ENCODE measurements at regions not wholly inside any gene's neighbourhood (a gene's known extent, or its start where the extent isn't known, plus 50 kb on each side); places are given as distances from the start of the nearest gene placed in this dataset.

- no peak overlapping the region for H2BK5ac ChIP-seq (ENCODE audit: low read depth, low read length, poor library complexity, severe bottlenecking)
Observed at GRCh38 chr11:82056450-82056849, 677.2 kb downstream of the FAM181B start.

GRCh38 chr11:82049199-82049598 lies 684.5 kb downstream of the FAM181B start:
- no peak overlapping the region for H3K9ac ChIP-seq (ENCODE audit: low read length)
- H4K91ac ChIP-seq (ENCODE audit: low read length), result no peak overlapping the region
- no peak overlapping the region for H2BK120ac ChIP-seq (ENCODE audit: low read depth, low read length)
- H3K4me1 ChIP-seq (ENCODE audit: control insufficient read depth, insufficient read depth, low read depth, low read length), result no peaks in the 10 kb centered on the region
- H2AK5ac ChIP-seq (ENCODE audit: low read length, severe bottlenecking), result no peak overlapping the region
- H3K4me2 ChIP-seq (ENCODE audit: low read length, poor library complexity, severe bottlenecking), result no peak overlapping the region
- H4K8ac ChIP-seq (ENCODE audit: low read length), result no peak overlapping the region
- H3K79me1 ChIP-seq (replicated peaks; ENCODE audit: low read length, poor library complexity, severe bottlenecking), result no peaks in the 10 kb centered on the region
- H3K27ac ChIP-seq (ENCODE audit: low read length, poor library complexity, severe bottlenecking), result no peak overlapping the region
- no peak overlapping the region for H3K14ac ChIP-seq (ENCODE audit: low read length in 2 of 2)
- H3K4me3 ChIP-seq (ENCODE audit: insufficient read depth in 1 of 2, low read depth in 1 of 2, low read length in 2 of 2), result no peak overlapping the region
- H3K23ac ChIP-seq (ENCODE audit: low read length in 2 of 2), result no peak overlapping the region
- H3K18ac ChIP-seq (ENCODE audit: low read depth in 1 of 2, low read length in 2 of 2), result no peak overlapping the region
- H3K4ac ChIP-seq (ENCODE audit: low read depth in 1 of 2, low read length in 2 of 2), result no peak overlapping the region
- H3K27me3 ChIP-seq (ENCODE audit: control insufficient read depth in 1 of 2, insufficient read depth in 1 of 2, low read length in 2 of 2), result no peaks in the 10 kb centered on the region
- no peaks in the 10 kb centered on the region for H3K9me3 ChIP-seq (ENCODE audit: control insufficient read depth, low read length)
- DNase-seq, result no peak
- no peak overlapping the region for H2BK15ac ChIP-seq (ENCODE audit: low read depth, poor library complexity, severe bottlenecking)
- H2BK5ac ChIP-seq (ENCODE audit: low read depth, low read length, poor library complexity, severe bottlenecking), result no peak overlapping the region
- no peak overlapping the region for H2AFZ ChIP-seq (ENCODE audit: low read depth, low read length)
- WGBS, result 75% methylated on average over 3 of the region's 3 CpGs
- H3K36me3 ChIP-seq (ENCODE audit: control insufficient read depth in 1 of 2, insufficient read depth in 2 of 2, low read depth in 1 of 2, low read length in 2 of 2), result no peaks in the 10 kb centered on the region
- no peak overlapping the region for H2BK12ac ChIP-seq (ENCODE audit: low read length in 2 of 2)

More at GRCh38 chr11:82056450-82056849, 677.2 kb downstream of the FAM181B start:
- Histone ChIP-seq H4K91ac (ENCODE audit: low read length) (no peak overlapping the region), H3K36me3 (ENCODE audit: control insufficient read depth in 1 of 2, insufficient read depth in 2 of 2, low read depth in 1 of 2, low read length in 2 of 2) (no peaks in the 10 kb centered on the region), H3K27me3 (ENCODE audit: control insufficient read depth in 1 of 2, insufficient read depth in 1 of 2, low read length in 2 of 2) (no peaks in the 10 kb centered on the region), H3K18ac (ENCODE audit: low read depth in 1 of 2, low read length in 2 of 2) (no peak overlapping the region), H3K9ac (ENCODE audit: low read length) (no peak overlapping the region), H3K4me3 (ENCODE audit: insufficient read depth in 1 of 2, low read depth in 1 of 2, low read length in 2 of 2) (no peak overlapping the region), H2BK15ac (ENCODE audit: low read depth, poor library complexity, severe bottlenecking) (no peak overlapping the region), H2AFZ (ENCODE audit: low read depth, low read length) (no peak overlapping the region), H3K4me2 (ENCODE audit: low read length, poor library complexity, severe bottlenecking) (no peak overlapping the region), H2BK120ac (ENCODE audit: low read depth, low read length) (no peak overlapping the region), H3K4me1 (ENCODE audit: control insufficient read depth, insufficient read depth, low read depth, low read length) (no peaks in the 10 kb centered on the region), H4K8ac (ENCODE audit: low read length) (no peak overlapping the region), H3K79me1 (replicated peaks; ENCODE audit: low read length, poor library complexity, severe bottlenecking) (no peaks in the 10 kb centered on the region), H3K23ac (ENCODE audit: low read length in 2 of 2) (no peak overlapping the region), H2AK5ac (ENCODE audit: low read length, severe bottlenecking) (no peak overlapping the region), H3K4ac (ENCODE audit: low read depth in 1 of 2, low read length in 2 of 2) (no peak overlapping the region), H2BK12ac (ENCODE audit: low read length in 2 of 2) (no peak overlapping the region), H3K9me3 (ENCODE audit: control insufficient read depth, low read length) (no peaks in the 10 kb centered on the region), H3K27ac (ENCODE audit: low read length, poor library complexity, severe bottlenecking) (no peak overlapping the region), H3K14ac (ENCODE audit: low read length in 2 of 2) (no peak overlapping the region)
- 100% methylated on average over 1 of the region's 1 CpG for WGBS
- DNase-seq, result no peak

- H3K4me2 ChIP-seq (ENCODE audit: low read length, poor library complexity, severe bottlenecking), result no peak overlapping the region
- H3K4me3 ChIP-seq (ENCODE audit: insufficient read depth in 1 of 2, low read depth in 1 of 2, low read length in 2 of 2), result no peak overlapping the region
- no peak overlapping the region for H2AFZ ChIP-seq (ENCODE audit: low read depth, low read length)
- DNase-seq, result no peak
- H3K9ac ChIP-seq (ENCODE audit: low read length), result no peak overlapping the region
- no peak overlapping the region for H4K91ac ChIP-seq (ENCODE audit: low read length)
- H3K4me1 ChIP-seq (ENCODE audit: control insufficient read depth, insufficient read depth, low read depth, low read length), result no peaks in the 10 kb centered on the region
- H2BK12ac ChIP-seq (ENCODE audit: low read length in 2 of 2), result no peak overlapping the region
- H3K27ac ChIP-seq (ENCODE audit: low read length, poor library complexity, severe bottlenecking), result no peak overlapping the region
- H3K14ac ChIP-seq (ENCODE audit: low read length in 2 of 2), result no peak overlapping the region
- H3K9me3 ChIP-seq (ENCODE audit: control insufficient read depth, low read length), result no peaks in the 10 kb centered on the region
- no peaks in the 10 kb centered on the region for H3K79me1 ChIP-seq (replicated peaks; ENCODE audit: low read length, poor library complexity, severe bottlenecking)
- no peak overlapping the region for H3K18ac ChIP-seq (ENCODE audit: low read depth in 1 of 2, low read length in 2 of 2)
- no peak overlapping the region for H3K4ac ChIP-seq (ENCODE audit: low read depth in 1 of 2, low read length in 2 of 2)
- no peaks in the 10 kb centered on the region for H3K27me3 ChIP-seq (ENCODE audit: control insufficient read depth in 1 of 2, insufficient read depth in 1 of 2, low read length in 2 of 2)
- H2AK5ac ChIP-seq (ENCODE audit: low read length, severe bottlenecking), result no peak overlapping the region
- no peak overlapping the region for H3K23ac ChIP-seq (ENCODE audit: low read length in 2 of 2)
- H4K8ac ChIP-seq (ENCODE audit: low read length), result no peak overlapping the region
- no peak overlapping the region for H2BK5ac ChIP-seq (ENCODE audit: low read depth, low read length, poor library complexity, severe bottlenecking)
- no peak overlapping the region for H2BK15ac ChIP-seq (ENCODE audit: low read depth, poor library complexity, severe bottlenecking)
- WGBS, result 62% methylated on average over 1 of the region's 1 CpG
- no peaks in the 10 kb centered on the region for H3K36me3 ChIP-seq (ENCODE audit: control insufficient read depth in 1 of 2, insufficient read depth in 2 of 2, low read depth in 1 of 2, low read length in 2 of 2)
- no peak overlapping the region for H2BK120ac ChIP-seq (ENCODE audit: low read depth, low read length)
Observed at GRCh38 chr11:82047200-82047599, 686.5 kb downstream of the FAM181B start.

GRCh38 chr11:82046778-82047177 lies 686.9 kb downstream of the FAM181B start:
- Histone ChIP-seq H3K4me2 (ENCODE audit: low read length, poor library complexity, severe bottlenecking) (no peak overlapping the region), H3K4me1 (ENCODE audit: control insufficient read depth, insufficient read depth, low read depth, low read length) (no peaks in the 10 kb centered on the region), H2AK5ac (ENCODE audit: low read length, severe bottlenecking) (no peak overlapping the region), H2BK12ac (ENCODE audit: low read length in 2 of 2) (no peak overlapping the region), H3K36me3 (ENCODE audit: control insufficient read depth in 1 of 2, insufficient read depth in 2 of 2, low read depth in 1 of 2, low read length in 2 of 2) (no peaks in the 10 kb centered on the region), H3K79me1 (replicated peaks; ENCODE audit: low read length, poor library complexity, severe bottlenecking) (no peaks in the 10 kb centered on the region), H2BK5ac (ENCODE audit: low read depth, low read length, poor library complexity, severe bottlenecking) (no peak overlapping the region), H3K4me3 (ENCODE audit: insufficient read depth in 1 of 2, low read depth in 1 of 2, low read length in 2 of 2) (no peak overlapping the region), H3K4ac (ENCODE audit: low read depth in 1 of 2, low read length in 2 of 2) (no peak overlapping the region), H2BK120ac (ENCODE audit: low read depth, low read length) (no peak overlapping the region), H3K23ac (ENCODE audit: low read length in 2 of 2) (no peak overlapping the region), H3K14ac (ENCODE audit: low read length in 2 of 2) (no peak overlapping the region), H3K9ac (ENCODE audit: low read length) (no peak overlapping the region), H4K8ac (ENCODE audit: low read length) (no peak overlapping the region), H3K18ac (ENCODE audit: low read depth in 1 of 2, low read length in 2 of 2) (no peak overlapping the region), H3K27me3 (ENCODE audit: control insufficient read depth in 1 of 2, insufficient read depth in 1 of 2, low read length in 2 of 2) (no peaks in the 10 kb centered on the region), H3K9me3 (ENCODE audit: control insufficient read depth, low read length) (no peaks in the 10 kb centered on the region), H3K27ac (ENCODE audit: low read length, poor library complexity, severe bottlenecking) (no peak overlapping the region), H2AFZ (ENCODE audit: low read depth, low read length) (no peak overlapping the region), H2BK15ac (ENCODE audit: low read depth, poor library complexity, severe bottlenecking) (no peak overlapping the region), H4K91ac (ENCODE audit: low read length) (no peak overlapping the region)
- DNase-seq, result no peak
- WGBS, result 87% methylated on average over 1 of the region's 1 CpG
